OCI-LY7 (cell line): ENCODE measurements at regions not wholly inside any gene's neighbourhood (a gene's known extent, or its start where the extent isn't known, plus 50 kb on each side); places are given as distances from the start of the nearest gene placed in this dataset.

Source experiments
- BruUV-seq: library from RNA; stranded (reverse); fragments of 400-500 nt; replicated peaks from 2 replicates; lab custom pipeline; 2021; lab: Mats Ljungman, UMichigan
- CTCF ChIA-PET: fragments of 300-600 bp; sonication (Branson Sonifier 250); formaldehyde crosslinking; loops from one replicate; lab custom pipeline; 2022; ENCODE audit warnings: antibody characterized with exemption; ENCODE audit not compliant: unreplicated experiment; lab: Charles Lee
- POLR2A ChIA-PET: fragments of 300-600 bp; sonication (Branson Sonifier 250); formaldehyde crosslinking; loops from one replicate; lab custom pipeline; 2022; ENCODE audit warnings: antibody characterized with exemption; lab: Charles Lee
- DNase-seq: peaks from one replicate; pipeline ENCODE4 v3.0.0-alpha.2; 2015; ENCODE audit warnings: low spot score
- H2AFZ ChIP-seq: fragments of 200-600 bp; sonication (generic), shearing (Covaris generic); 2 replicates; pipeline ENCODE4 v1.6.1; 2014; ENCODE audit warnings: mild to moderate bottlenecking, antibody characterized with exemption, low read length, moderate library complexity
- H3K27ac ChIP-seq: fragments of 200-600 bp; sonication (generic); 2 replicates; pipeline ENCODE4 v1.5.1; 2014; ENCODE audit warnings: mixed run types, low read depth, mild to moderate bottlenecking, moderate library complexity, low read length, inconsistent platforms; ENCODE audit not compliant: poor library complexity, severe bottlenecking
- H3K36me3 ChIP-seq: fragments of 200-600 bp; sonication (generic); 2 replicates; pipeline ENCODE4 v1.6.1; 2014; ENCODE audit warnings: mild to moderate bottlenecking, antibody characterized with exemption, low read length, moderate library complexity, mixed read lengths; ENCODE audit not compliant: insufficient read depth
- H3K4me1 ChIP-seq: fragments of 200-600 bp; sonication (generic); 2 replicates; pipeline ENCODE4 v1.5.1; 2014; ENCODE audit warnings: mild to moderate bottlenecking, low read length; ENCODE audit not compliant: insufficient read depth, poor library complexity, severe bottlenecking
- H3K4me2 ChIP-seq: fragments of 200-600 bp; sonication (generic); 2 replicates; pipeline ENCODE4 v1.6.1; 2014; ENCODE audit warnings: mild to moderate bottlenecking, low read length
- H3K4me3 ChIP-seq: fragments of 200-600 bp; sonication (generic); 2 replicates; pipeline ENCODE4 v1.5.1; 2014; ENCODE audit warnings: mild to moderate bottlenecking, low read depth, low read length; ENCODE audit not compliant: poor library complexity, severe bottlenecking
- H3K79me2 ChIP-seq: fragments of 200-600 bp; sonication (generic); 2 replicates; pipeline ENCODE4 v1.6.1; 2016; ENCODE audit warnings: low read depth, mild to moderate bottlenecking, low read length, moderate library complexity, mixed read lengths; ENCODE audit not compliant: insufficient read depth
- H3K9me2 ChIP-seq: fragments of 200-600 bp; sonication (generic); 2 replicates; pipeline ENCODE4 v1.6.1; 2016; ENCODE audit warnings: mild to moderate bottlenecking, low read length, mixed read lengths; ENCODE audit not compliant: insufficient read depth
- H3K9me3 ChIP-seq: fragments of 200-600 bp; sonication (generic); 2 replicates; pipeline ENCODE4 v1.6.1; 2014; ENCODE audit warnings: mild to moderate bottlenecking, mixed run types, low read length, mixed read lengths
- H4K20me1 ChIP-seq: fragments of 200-600 bp; sonication (generic); 2 replicates; pipeline ENCODE4 v1.6.1; 2014; ENCODE audit warnings: mild to moderate bottlenecking, antibody characterized with exemption, low read length, moderate library complexity, mixed read lengths; ENCODE audit not compliant: insufficient read depth
- EZH2phosphoT487 ChIP-seq: fragments of 200-600 bp; sonication (generic); IDR thresholded peaks from 2 replicates; pipeline ENCODE4 v1.6.1; 2018; ENCODE audit warnings: low read depth, borderline replicate concordance, mild to moderate bottlenecking, mixed run types, antibody characterized with exemption, low read length, moderate library complexity, mixed read lengths
- intact Hi-C: fragments of 100-400 bp; cut with micrococcal nuclease; formaldehyde crosslinking; loops from one replicate; pipeline ENCODE4 v1.10.0; 2022; ENCODE audit not compliant: unreplicated experiment
- TF ChIP-seq, protein P1 (sequence below): fragments of 200-600 bp; sonication (generic); conservative IDR thresholded peaks from 2 replicates; pipeline ENCODE4 v1.5.1; 2014; ENCODE audit warnings: mild to moderate bottlenecking, antibody characterized with exemption, low read length, moderate library complexity, mixed read lengths

DNA sequence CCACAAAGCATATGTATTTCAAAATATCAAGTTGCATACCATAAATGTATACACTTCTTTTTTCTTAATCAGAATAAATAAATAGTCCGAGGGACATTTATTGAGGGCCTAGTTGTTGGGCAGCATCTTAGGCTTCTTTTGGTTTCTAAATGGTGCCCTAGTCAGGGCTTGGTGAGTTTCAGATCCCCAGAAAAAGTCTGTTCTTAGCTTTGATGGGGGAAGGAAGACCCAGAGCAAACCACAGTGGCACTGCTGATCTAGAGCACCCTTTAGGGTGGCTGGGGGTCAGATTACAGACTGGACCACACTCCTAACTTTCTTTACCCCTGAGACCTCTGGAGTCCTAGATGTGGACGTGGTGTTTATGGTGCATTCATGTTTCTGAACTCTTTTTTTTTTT is 97.8 kb downstream of the C9orf152 start:
- H3K4me3 ChIP-seq, result peak overlapping the region; percentile 46
- H3K4me1 ChIP-seq, result peaks cover 79% of the 10 kb centered on the region
- H4K20me1 ChIP-seq, result no peaks in the 10 kb centered on the region
- ChIA-PET POLR2A (interaction anchor here (0.7 to 7.4 kb wide), 13 partner anchors 8 to 189 kb away, joined by 3 to 136 read pairs (median 7); no protein-coding TSS in a partner anchor), CTCF (no interaction called here)
- no peaks in the 10 kb centered on the region for H3K9me3 ChIP-seq
- peaks cover 37% of the 10 kb centered on the region for H3K36me3 ChIP-seq
- intact Hi-C loops, result loop anchor here (1.0 kb wide), 1 partner anchor 33 kb away; no protein-coding TSS in a partner anchor
- H3K4me2 ChIP-seq, result peak overlapping the region; percentile 83
- H3K79me2 ChIP-seq, result peaks cover 90% of the 10 kb centered on the region; the same call in 1 of the 2 replicates
- H2AFZ ChIP-seq, result no peak overlapping the region
- BruUV-seq, result no TSS peak
- no peaks in the 10 kb centered on the region for H3K9me2 ChIP-seq
- H3K27ac ChIP-seq, result peak overlapping the region; percentile 64
- DNase-seq, result peak; percentile 72
- TF ChIP-seq, protein P1, sequence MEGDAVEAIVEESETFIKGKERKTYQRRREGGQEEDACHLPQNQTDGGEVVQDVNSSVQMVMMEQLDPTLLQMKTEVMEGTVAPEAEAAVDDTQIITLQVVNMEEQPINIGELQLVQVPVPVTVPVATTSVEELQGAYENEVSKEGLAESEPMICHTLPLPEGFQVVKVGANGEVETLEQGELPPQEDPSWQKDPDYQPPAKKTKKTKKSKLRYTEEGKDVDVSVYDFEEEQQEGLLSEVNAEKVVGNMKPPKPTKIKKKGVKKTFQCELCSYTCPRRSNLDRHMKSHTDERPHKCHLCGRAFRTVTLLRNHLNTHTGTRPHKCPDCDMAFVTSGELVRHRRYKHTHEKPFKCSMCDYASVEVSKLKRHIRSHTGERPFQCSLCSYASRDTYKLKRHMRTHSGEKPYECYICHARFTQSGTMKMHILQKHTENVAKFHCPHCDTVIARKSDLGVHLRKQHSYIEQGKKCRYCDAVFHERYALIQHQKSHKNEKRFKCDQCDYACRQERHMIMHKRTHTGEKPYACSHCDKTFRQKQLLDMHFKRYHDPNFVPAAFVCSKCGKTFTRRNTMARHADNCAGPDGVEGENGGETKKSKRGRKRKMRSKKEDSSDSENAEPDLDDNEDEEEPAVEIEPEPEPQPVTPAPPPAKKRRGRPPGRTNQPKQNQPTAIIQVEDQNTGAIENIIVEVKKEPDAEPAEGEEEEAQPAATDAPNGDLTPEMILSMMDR, result no peak
- no peak for TF ChIP-seq EZH2phosphoT487

DNA sequence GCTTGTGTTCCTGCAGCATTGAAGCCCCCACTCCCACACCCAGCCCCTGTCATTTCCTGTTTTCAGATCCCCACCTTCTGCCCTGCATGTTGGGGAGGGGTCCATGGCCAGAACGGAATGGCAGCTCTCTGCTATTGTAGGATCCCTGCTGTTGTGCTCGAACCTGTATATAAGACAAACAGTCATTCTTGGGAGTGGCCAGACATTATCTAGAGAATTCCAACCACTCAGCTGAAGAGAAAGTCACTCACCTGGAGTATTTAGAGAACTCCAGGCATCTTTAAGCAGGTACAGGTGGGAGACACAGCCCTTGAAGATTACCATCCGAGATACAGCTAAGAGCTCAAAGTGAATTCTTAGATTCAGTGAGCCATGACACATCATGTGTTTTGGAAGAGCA is 96.1 kb downstream of the C9orf152 start:
- CTCF ChIA-PET, result interaction anchor here (0.5 to 1.9 kb wide), 7 partner anchors 10 to 43 kb away, joined by 3 to 8 read pairs (median 3); no protein-coding TSS in a partner anchor
- H3K4me3 ChIP-seq, result peak overlapping the region; percentile 46
- peaks cover 87% of the 10 kb centered on the region for H3K79me2 ChIP-seq
- TF ChIP-seq, protein P1, result no peak
- TF ChIP-seq EZH2phosphoT487, result no peak
- peak overlapping the region; percentile 64 for H3K27ac ChIP-seq
- no peak overlapping the region for H2AFZ ChIP-seq
- no peak for DNase-seq
- no peaks in the 10 kb centered on the region for H3K9me2 ChIP-seq
- H3K4me2 ChIP-seq, result peak overlapping the region; percentile 83
- BruUV-seq, result no TSS peak
- H3K4me1 ChIP-seq, result peaks cover 67% of the 10 kb centered on the region
- intact Hi-C loops, result no loop called here
- no peaks in the 10 kb centered on the region for H3K9me3 ChIP-seq
- H3K36me3 ChIP-seq, result peaks cover 35% of the 10 kb centered on the region
- no peaks in the 10 kb centered on the region for H4K20me1 ChIP-seq
- POLR2A ChIA-PET, result interaction anchor here (0.6 to 7.4 kb wide), 23 partner anchors 10 to 199 kb away, joined by 3 to 136 read pairs (median 5); no protein-coding TSS in a partner anchor

DNA sequence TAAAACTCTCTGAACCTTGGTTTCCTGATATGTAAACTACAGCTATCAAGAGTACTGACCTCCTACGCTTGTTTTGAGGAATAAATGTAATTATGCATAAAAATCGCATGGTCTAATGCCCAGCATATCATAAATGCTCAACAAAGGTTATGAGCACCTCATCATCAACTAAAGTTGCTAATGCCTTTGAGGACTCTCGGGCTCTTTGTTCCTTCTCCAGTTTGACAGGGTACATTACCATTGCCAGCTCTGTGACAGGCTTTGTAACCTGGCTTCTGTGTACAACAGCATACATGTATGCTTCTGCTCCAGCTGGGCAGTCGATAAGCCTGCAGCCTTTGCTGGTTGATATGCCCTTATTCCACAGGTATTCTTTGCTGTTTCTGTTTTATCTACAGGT is 95.2 kb downstream of the C9orf152 start:
- intact Hi-C loops, result no loop called here
- Histone ChIP-seq H3K79me2 (peaks cover 87% of the 10 kb centered on the region), H4K20me1 (no peaks in the 10 kb centered on the region), H3K27ac (peak overlapping the region; percentile 64), H2AFZ (no peak overlapping the region), H3K4me1 (peaks cover 66% of the 10 kb centered on the region), H3K4me3 (no peak overlapping the region), H3K36me3 (peaks cover 27% of the 10 kb centered on the region; the same call in 1 of the 2 replicates), H3K9me2 (no peaks in the 10 kb centered on the region), H3K4me2 (peak overlapping the region; percentile 83), H3K9me3 (no peaks in the 10 kb centered on the region)
- ChIA-PET POLR2A (interaction anchor here (0.7 to 7.4 kb wide), 13 partner anchors 11 to 200 kb away, joined by 3 to 136 read pairs (median 5); no protein-coding TSS in a partner anchor), CTCF (interaction anchor here (0.9 to 1.9 kb wide), 6 partner anchors 10 to 37 kb away, joined by 3 to 8 read pairs (median 4); no protein-coding TSS in a partner anchor)
- TF ChIP-seq, protein P1, result no peak
- TF ChIP-seq EZH2phosphoT487, result no peak
- BruUV-seq, result no TSS peak
- no peak for DNase-seq
